ENCODE measurements at regions not wholly inside any gene's neighbourhood (a gene's known extent, or its start where the extent isn't known, plus 50 kb on each side); places are given as distances from the start of the nearest gene placed in this dataset.

GRCh38 chr3:190773948-190774347, 88.5 kb downstream of the GMNC start:
- peaks cover 6% of the 10 kb centered on the region for H3K27me3 Mint-ChIP-seq (ENCODE audit: low read depth)

GRCh38 chr3:190772831-190773230, 89.7 kb downstream of the GMNC start:
- no peak for TF ChIP-seq CTCF (IDR thresholded peaks at IDR 0.05)
- peaks cover 6% of the 10 kb centered on the region for H3K36me3 Mint-ChIP-seq (ENCODE audit: low read depth)
- peaks cover 25% of the 10 kb centered on the region for H3K9me3 Mint-ChIP-seq (ENCODE audit: low read depth)
- no peaks in the 10 kb centered on the region for H3K4me1 Mint-ChIP-seq (ENCODE audit: low read depth)
- peaks cover 10% of the 10 kb centered on the region for H3K27me3 Mint-ChIP-seq (ENCODE audit: low read depth)
- no peak for DNase-seq (ENCODE audit: low spot score)
- H3K4me3 Mint-ChIP-seq (ENCODE audit: unreplicated experiment), result no peak overlapping the region
- no peak overlapping the region for H3K27ac Mint-ChIP-seq (ENCODE audit: unreplicated experiment)

More at GRCh38 chr3:190773948-190774347, 88.5 kb downstream of the GMNC start:
- Mint-ChIP-seq H3K9me3 (ENCODE audit: low read depth) (peaks cover 25% of the 10 kb centered on the region), H3K4me1 (ENCODE audit: low read depth) (no peaks in the 10 kb centered on the region), H3K4me3 (ENCODE audit: unreplicated experiment) (no peak overlapping the region), H3K27ac (ENCODE audit: unreplicated experiment) (no peak overlapping the region), H3K36me3 (ENCODE audit: low read depth) (peaks cover 6% of the 10 kb centered on the region)
- TF ChIP-seq CTCF (IDR thresholded peaks at IDR 0.05), result no peak
- no peak for DNase-seq (ENCODE audit: low spot score)

GRCh38 chr3:190768891-190769290, 93.6 kb downstream of the GMNC start:
- H3K4me1 Mint-ChIP-seq (ENCODE audit: low read depth), result no peaks in the 10 kb centered on the region
- peaks cover 6% of the 10 kb centered on the region for H3K36me3 Mint-ChIP-seq (ENCODE audit: low read depth)
- DNase-seq (ENCODE audit: low spot score), result no peak
- H3K4me3 Mint-ChIP-seq (ENCODE audit: unreplicated experiment), result no peak overlapping the region
- H3K27ac Mint-ChIP-seq (ENCODE audit: unreplicated experiment), result no peak overlapping the region
- H3K27me3 Mint-ChIP-seq (ENCODE audit: low read depth), result peaks cover 10% of the 10 kb centered on the region
- TF ChIP-seq CTCF (IDR thresholded peaks at IDR 0.05), result no peak
- peaks cover 19% of the 10 kb centered on the region for H3K9me3 Mint-ChIP-seq (ENCODE audit: low read depth)

GRCh38 chr3:190767851-190768250, 94.6 kb downstream of the GMNC start:
- Mint-ChIP-seq H3K4me3 (ENCODE audit: unreplicated experiment) (no peak overlapping the region), H3K27me3 (ENCODE audit: low read depth) (peaks cover 7% of the 10 kb centered on the region), H3K27ac (ENCODE audit: unreplicated experiment) (no peak overlapping the region), H3K9me3 (ENCODE audit: low read depth) (peaks cover 9% of the 10 kb centered on the region), H3K36me3 (ENCODE audit: low read depth) (peaks cover 2% of the 10 kb centered on the region), H3K4me1 (ENCODE audit: low read depth) (no peaks in the 10 kb centered on the region)
- no peak for DNase-seq (ENCODE audit: low spot score)
- no peak for TF ChIP-seq CTCF (IDR thresholded peaks at IDR 0.05)

GRCh38 chr3:190764231-190765134, 98.0 kb downstream of the GMNC start:
- Mint-ChIP-seq H3K4me1 (ENCODE audit: low read depth) (peaks cover 6% of the 10 kb centered on the region), H3K27ac (ENCODE audit: unreplicated experiment) (no peak overlapping the region), H3K36me3 (ENCODE audit: low read depth) (no peaks in the 10 kb centered on the region), H3K4me3 (ENCODE audit: unreplicated experiment) (no peak overlapping the region), H3K9me3 (ENCODE audit: low read depth) (no peaks in the 10 kb centered on the region), H3K27me3 (ENCODE audit: low read depth) (peaks cover 9% of the 10 kb centered on the region)
- TF ChIP-seq CTCF (IDR thresholded peaks at IDR 0.05), result no peak
- no peak for DNase-seq (ENCODE audit: low spot score)
